ENCODE measurements at regions not wholly inside any gene's neighbourhood (a gene's known extent, or its start where the extent isn't known, plus 50 kb on each side); places are given as distances from the start of the nearest gene placed in this dataset.

GRCh38 chrX:42941671-42942070 lies 163.7 kb upstream of the PPP1R2C start:
- Histone ChIP-seq H3K4me3 (ENCODE audit: low read depth in 1 of 3, low read length in 3 of 3) (no peak overlapping the region), H3K27me3 (ENCODE audit: control insufficient read depth in 4 of 4, insufficient read depth in 4 of 4, low read length in 3 of 4) (no peaks in the 10 kb centered on the region), H3K4me1 (ENCODE audit: control insufficient read depth in 4 of 4, insufficient read depth in 4 of 4, low read length in 3 of 4) (no peaks in the 10 kb centered on the region), H3K9me3 (ENCODE audit: control insufficient read depth in 4 of 4, low read length in 3 of 4) (no peaks in the 10 kb centered on the region), H3K36me3 (ENCODE audit: control insufficient read depth in 4 of 4, insufficient read depth in 3 of 4, low read depth in 1 of 4, low read length in 3 of 4) (no peaks in the 10 kb centered on the region), H3K27ac (ENCODE audit: low read depth in 1 of 2, low read length in 2 of 2) (no peak overlapping the region), H3K9ac (ENCODE audit: low read depth in 1 of 2, low read length in 2 of 2) (no peak overlapping the region)
- no peak for DNase-seq (ENCODE audit: low spot score)
- TF ChIP-seq, protein P1, sequence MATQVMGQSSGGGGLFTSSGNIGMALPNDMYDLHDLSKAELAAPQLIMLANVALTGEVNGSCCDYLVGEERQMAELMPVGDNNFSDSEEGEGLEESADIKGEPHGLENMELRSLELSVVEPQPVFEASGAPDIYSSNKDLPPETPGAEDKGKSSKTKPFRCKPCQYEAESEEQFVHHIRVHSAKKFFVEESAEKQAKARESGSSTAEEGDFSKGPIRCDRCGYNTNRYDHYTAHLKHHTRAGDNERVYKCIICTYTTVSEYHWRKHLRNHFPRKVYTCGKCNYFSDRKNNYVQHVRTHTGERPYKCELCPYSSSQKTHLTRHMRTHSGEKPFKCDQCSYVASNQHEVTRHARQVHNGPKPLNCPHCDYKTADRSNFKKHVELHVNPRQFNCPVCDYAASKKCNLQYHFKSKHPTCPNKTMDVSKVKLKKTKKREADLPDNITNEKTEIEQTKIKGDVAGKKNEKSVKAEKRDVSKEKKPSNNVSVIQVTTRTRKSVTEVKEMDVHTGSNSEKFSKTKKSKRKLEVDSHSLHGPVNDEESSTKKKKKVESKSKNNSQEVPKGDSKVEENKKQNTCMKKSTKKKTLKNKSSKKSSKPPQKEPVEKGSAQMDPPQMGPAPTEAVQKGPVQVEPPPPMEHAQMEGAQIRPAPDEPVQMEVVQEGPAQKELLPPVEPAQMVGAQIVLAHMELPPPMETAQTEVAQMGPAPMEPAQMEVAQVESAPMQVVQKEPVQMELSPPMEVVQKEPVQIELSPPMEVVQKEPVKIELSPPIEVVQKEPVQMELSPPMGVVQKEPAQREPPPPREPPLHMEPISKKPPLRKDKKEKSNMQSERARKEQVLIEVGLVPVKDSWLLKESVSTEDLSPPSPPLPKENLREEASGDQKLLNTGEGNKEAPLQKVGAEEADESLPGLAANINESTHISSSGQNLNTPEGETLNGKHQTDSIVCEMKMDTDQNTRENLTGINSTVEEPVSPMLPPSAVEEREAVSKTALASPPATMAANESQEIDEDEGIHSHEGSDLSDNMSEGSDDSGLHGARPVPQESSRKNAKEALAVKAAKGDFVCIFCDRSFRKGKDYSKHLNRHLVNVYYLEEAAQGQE (IDR thresholded peaks at IDR 0.05), result no peak
- TF ChIP-seq JUND (IDR thresholded peaks at IDR 0.05) (no peak), YY1 (IDR thresholded peaks at IDR 0.05) (no peak), RAD21 (IDR thresholded peaks at IDR 0.05) (no peak), SP1 (IDR thresholded peaks at IDR 0.05) (no peak), RXRA (IDR thresholded peaks at IDR 0.05) (no peak), HNF4A (conservative IDR thresholded peaks at IDR 0.05) (no peak), GABPA (IDR thresholded peaks at IDR 0.05 in 1 of 2, conservative IDR thresholded peaks at IDR 0.05 in 1 of 2) (no peak), FOXA1 (IDR thresholded peaks at IDR 0.05) (no peak)
- 93% methylated on average over 2 of the region's 2 CpGs for WGBS

DNA sequence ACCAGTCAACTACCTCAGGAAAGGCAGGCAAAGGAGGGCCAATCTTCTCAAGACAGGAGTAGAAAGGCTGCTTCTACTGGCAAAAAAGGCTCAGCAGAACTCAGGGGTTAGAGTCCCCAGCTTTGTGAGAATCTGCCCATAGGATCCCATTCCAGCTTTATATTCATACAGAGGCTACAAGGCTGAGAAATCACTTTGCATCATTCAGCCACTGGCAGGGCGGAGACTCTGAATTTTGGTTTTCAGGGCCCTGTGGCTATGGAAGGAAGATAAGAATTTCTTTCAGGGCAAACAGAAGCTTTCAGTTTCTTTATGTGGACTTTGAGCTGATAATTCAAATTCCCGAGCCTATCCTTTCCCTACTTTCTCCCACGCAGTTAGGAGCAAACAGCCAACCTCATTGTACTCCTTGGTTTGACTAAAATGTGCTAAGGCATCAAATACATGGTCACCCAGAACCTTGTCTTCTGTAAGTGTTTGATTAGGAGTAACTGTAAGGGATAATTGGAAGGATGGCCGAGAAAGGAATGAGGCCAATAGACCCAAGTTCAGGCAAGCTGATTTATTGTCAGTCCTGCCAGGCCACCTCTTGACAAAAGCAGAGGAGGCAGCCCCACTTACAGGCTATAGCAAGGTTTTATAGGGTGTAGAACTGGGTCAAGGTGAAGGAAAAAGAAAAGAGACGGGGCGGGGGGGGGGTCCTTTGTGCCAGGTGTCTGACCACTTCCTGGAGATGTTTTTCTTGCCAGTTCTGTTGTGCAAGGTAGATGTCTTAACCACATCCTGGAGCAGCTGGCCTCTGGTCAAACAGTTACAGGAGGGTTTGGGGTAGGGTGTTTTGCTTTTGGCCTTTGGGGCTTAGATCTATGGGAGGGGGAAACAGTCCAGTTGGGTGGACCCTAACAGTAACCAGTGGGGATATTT lies 165.3 kb upstream of the PPP1R2C start:
- no peaks in the 10 kb centered on the region for H3K4me1 ChIP-seq (ENCODE audit: control insufficient read depth in 4 of 4, insufficient read depth in 4 of 4, low read length in 3 of 4)
- TF ChIP-seq ATF3 (IDR thresholded peaks at IDR 0.05) (no peak), EGR1 (IDR thresholded peaks at IDR 0.05; ENCODE audit: low read depth in 2 of 2) (no peak), YY1 (IDR thresholded peaks at IDR 0.05) (no peak), SP1 (IDR thresholded peaks at IDR 0.05) (no peak), HNF4A (conservative IDR thresholded peaks at IDR 0.05) (no peak), RXRA (IDR thresholded peaks at IDR 0.05) (no peak), JUND (IDR thresholded peaks at IDR 0.05) (no peak), ZBTB33 (IDR thresholded peaks at IDR 0.05) (no peak)
- TF ChIP-seq, protein P1 (IDR thresholded peaks at IDR 0.05), result no peak
- no peak overlapping the region for H3K9ac ChIP-seq (ENCODE audit: low read depth in 1 of 2, low read length in 2 of 2)
- H3K27ac ChIP-seq (ENCODE audit: low read depth in 1 of 2, low read length in 2 of 2), result no peak overlapping the region
- H3K4me3 ChIP-seq (ENCODE audit: low read depth in 1 of 3, low read length in 3 of 3), result no peak overlapping the region
- H3K36me3 ChIP-seq (ENCODE audit: control insufficient read depth in 4 of 4, insufficient read depth in 3 of 4, low read depth in 1 of 4, low read length in 3 of 4), result no peaks in the 10 kb centered on the region
- no peaks in the 10 kb centered on the region for H3K9me3 ChIP-seq (ENCODE audit: control insufficient read depth in 4 of 4, low read length in 3 of 4)
- WGBS, result 67% methylated on average over 6 of the region's 6 CpGs
- no peak for DNase-seq (ENCODE audit: low spot score)
- no peaks in the 10 kb centered on the region for H3K27me3 ChIP-seq (ENCODE audit: control insufficient read depth in 4 of 4, insufficient read depth in 4 of 4, low read length in 3 of 4)

All from liver (tissue), 7 donors.